Kidney capillary endothelial cell (primary cell): ENCODE measurements at regions not wholly inside any gene's neighbourhood (a gene's known extent, or its start where the extent isn't known, plus 50 kb on each side); places are given as distances from the start of the nearest gene placed in this dataset.
"Not testable (repeated sequence)": the region's sequence is repeated elsewhere in the genome, so short reads cannot be mapped to it uniquely, and the experiment has no call there.

ENCODE experiments used
- DNase-seq: peaks from one replicate; pipeline ENCODE4 v3.0.0-alpha.2; 2018; ENCODE audit warnings: low spot score

- DNase-seq = not testable (repeated sequence)
Observed at GRCh38 chr3:191741847-191742350, 280.9 kb downstream of the PYDC2 start.

GRCh38 chr3:191743283-191743682, 282.3 kb downstream of the PYDC2 start:
- DNase-seq = no peak

GRCh38 chr3:191750618-191751017, 289.7 kb downstream of the PYDC2 start:
- DNase-seq = no peak

- no peak for DNase-seq
Observed at GRCh38 chr3:191753196-191753595, 292.2 kb downstream of the PYDC2 start.

GRCh38 chr3:191761906-191762305, 300.9 kb downstream of the PYDC2 start:
- no peak for DNase-seq

GRCh38 chr3:191762323-191762960, 301.5 kb downstream of the PYDC2 start:
- DNase-seq = peak; percentile 65

GRCh38 chr3:191768421-191768820, 307.5 kb downstream of the PYDC2 start:
- no peak for DNase-seq

GRCh38 chr3:191770541-191770940, 309.6 kb downstream of the PYDC2 start:
- no peak for DNase-seq

- no peak for DNase-seq
Observed at GRCh38 chr3:191774485-191774884, 313.5 kb downstream of the PYDC2 start.

GRCh38 chr3:191775451-191776233, 314.7 kb downstream of the PYDC2 start:
- DNase-seq = no peak

GRCh38 chr3:191781044-191781443, 320.1 kb downstream of the PYDC2 start:
- DNase-seq = no peak

- DNase-seq = no peak
Observed at GRCh38 chr3:191783024-191783423, 322.1 kb downstream of the PYDC2 start.

- no peak for DNase-seq
Observed at GRCh38 chr3:191790934-191791333, 330.0 kb downstream of the PYDC2 start.

- DNase-seq = peak; percentile 88
Observed at GRCh38 chr3:191792580-191792979, 331.6 kb downstream of the PYDC2 start.

- no peak for DNase-seq
Observed at GRCh38 chr3:191795196-191795595, 334.2 kb downstream of the PYDC2 start.

GRCh38 chr3:191797271-191797670, 336.3 kb downstream of the PYDC2 start:
- no peak for DNase-seq

GRCh38 chr3:191802671-191803070, 341.7 kb downstream of the PYDC2 start:
- no peak for DNase-seq

GRCh38 chr3:191804935-191805334, 344.0 kb downstream of the PYDC2 start:
- no peak for DNase-seq

- DNase-seq = no peak
Observed at GRCh38 chr3:191808073-191808472, 347.1 kb downstream of the PYDC2 start.

- no peak for DNase-seq
Observed at GRCh38 chr3:191809326-191809949, 348.5 kb downstream of the PYDC2 start.

GRCh38 chr3:191813245-191813644, 352.3 kb downstream of the PYDC2 start:
- no peak for DNase-seq

- no peak for DNase-seq
Observed at GRCh38 chr3:191848818-191849217, 387.9 kb downstream of the PYDC2 start.

GRCh38 chr3:191859531-191859930, 398.6 kb downstream of the PYDC2 start:
- no peak for DNase-seq
